PC-9 (cell line): ENCODE measurements at regions not wholly inside any gene's neighbourhood (a gene's known extent, or its start where the extent isn't known, plus 50 kb on each side); places are given as distances from the start of the nearest gene placed in this dataset.

ENCODE experiments used
- BruUV-seq: library from RNA; stranded (reverse); fragments of 400-500 nt; replicated peaks from 2 replicates; lab custom pipeline; 2021; lab: Mats Ljungman, UMichigan
- CTCF ChIA-PET: fragments of 300-600 bp; sonication (Branson Sonifier 250); formaldehyde crosslinking; loops from one replicate; lab custom pipeline; 2022; ENCODE audit warnings: antibody characterized with exemption; lab: Charles Lee
- POLR2A ChIA-PET: fragments of 300-600 bp; sonication (Branson Sonifier 250); formaldehyde crosslinking; loops from one replicate; lab custom pipeline; 2022; ENCODE audit warnings: antibody characterized with exemption; ENCODE audit not compliant: unreplicated experiment; lab: Charles Lee
- DNase-seq, 2 experiments: peaks; one replicate each; pipeline versions ENCODE4 v3.0.0 to v3.0.0-alpha.2; 2015 to 2022; ENCODE audit warnings: mixed read lengths in 1 of 2
- H2AFZ ChIP-seq: fragments of 200-600 bp; sonication (generic); 2 replicates; pipeline ENCODE4 v1.8.1; 2017; ENCODE audit warnings: antibody characterized with exemption
- H3F3A ChIP-seq: fragments of 200-600 bp; sonication (generic); 2 replicates; pipeline ENCODE4 v1.8.1; 2017; ENCODE audit warnings: antibody characterized with exemption, mild to moderate bottlenecking, low read depth; ENCODE audit not compliant: insufficient read depth
- H3K27ac ChIP-seq: fragments of 200-600 bp; sonication (generic); 2 replicates; pipeline ENCODE4 v1.6.1; 2016; ENCODE audit warnings: mixed run types
- H3K27me3 ChIP-seq: fragments of 200-600 bp; sonication (generic); 2 replicates; pipeline ENCODE4 v1.6.1; 2016; ENCODE audit warnings: low read depth, mixed run types; ENCODE audit not compliant: insufficient read depth
- H3K36me3 ChIP-seq: fragments of 200-600 bp; sonication (generic); 2 replicates; pipeline ENCODE4 v1.6.1; 2016; ENCODE audit warnings: low read depth, mixed run types
- H3K4me1 ChIP-seq: fragments of 200-600 bp; sonication (generic); replicated peaks from 2 replicates; pipeline ENCODE4 v1.6.1; 2016; ENCODE audit warnings: mixed run types; ENCODE audit not compliant: insufficient read depth
- H3K4me2 ChIP-seq: fragments of 200-600 bp; sonication (generic); 2 replicates; pipeline ENCODE4 v1.6.1; 2017; ENCODE audit warnings: mixed run types
- H3K4me3 ChIP-seq: fragments of 200-600 bp; sonication (generic); 2 replicates; pipeline ENCODE4 v1.6.1; 2016; ENCODE audit warnings: mixed run types
- H3K79me2 ChIP-seq: fragments of 200-600 bp; sonication (generic); 2 replicates; pipeline ENCODE4 v1.6.1; 2017; ENCODE audit warnings: low read depth, mixed run types
- H3K9me2 ChIP-seq: fragments of 200-600 bp; sonication (generic); 2 replicates; pipeline ENCODE4 v1.8.1; 2017; ENCODE audit warnings: mild to moderate bottlenecking; ENCODE audit not compliant: insufficient read depth
- H3K9me3 ChIP-seq: fragments of 200-600 bp; sonication (generic); 2 replicates; pipeline ENCODE4 v1.8.1; 2016; ENCODE audit warnings: low read depth; ENCODE audit not compliant: insufficient read depth
- H4K20me1 ChIP-seq: fragments of 200-600 bp; sonication (generic); 2 replicates; pipeline ENCODE4 v1.8.1; 2017; ENCODE audit not compliant: insufficient read depth
- CTCF ChIP-seq: fragments of 200-600 bp; sonication (generic); conservative IDR thresholded peaks from 2 replicates; pipeline ENCODE4 v1.6.1; 2017; ENCODE audit warnings: mixed run types, antibody characterized with exemption, mild to moderate bottlenecking, moderate library complexity
- EZH2 ChIP-seq: fragments of 200-600 bp; sonication (generic); IDR thresholded peaks from 2 replicates; pipeline ENCODE4 v1.8.0; 2017; ENCODE audit warnings: antibody characterized with exemption, low read depth
- intact Hi-C: fragments of 100-400 bp; cut with micrococcal nuclease; formaldehyde crosslinking; loops from one replicate; pipeline ENCODE4 v1.10.0; 2022; ENCODE audit not compliant: unreplicated experiment

- Histone ChIP-seq H3K4me1 (no peaks in the 10 kb centered on the region), H4K20me1 (no peaks in the 10 kb centered on the region), H3K4me3 (no peak overlapping the region), H3K9me2 (no peaks in the 10 kb centered on the region; the same call in 1 of the 2 replicates), H2AFZ (no peak overlapping the region), H3K79me2 (no peaks in the 10 kb centered on the region), H3K36me3 (no peaks in the 10 kb centered on the region), H3K27ac (no peak overlapping the region), H3K4me2 (no peak overlapping the region), H3K9me3 (no peaks in the 10 kb centered on the region), H3F3A (no peaks in the 10 kb centered on the region), H3K27me3 (no peaks in the 10 kb centered on the region)
- CTCF ChIA-PET: interaction anchor here (0.5 to 1.2 kb wide), 3 partner anchors 10 to 1264 kb away, joined by 3 to 7 read pairs (median 5); no protein-coding TSS in a partner anchor
- BruUV-seq: no TSS peak
- peak in 1 of 2 experiments; percentile 37 for DNase-seq
- intact Hi-C loops: loop anchor here (1.0 to 10.0 kb wide), 5 partner anchors 134 to 1262 kb away; no protein-coding TSS in a partner anchor
- TF ChIP-seq CTCF: peak; percentile 83
- TF ChIP-seq EZH2: no peak
- POLR2A ChIA-PET: interaction anchor here (0.6 kb wide), 2 partner anchors 355 to 740 kb away, joined by 5 to 7 read pairs; no protein-coding TSS in a partner anchor
These were observed 105.1 kb upstream of the TMEM260 start for GRCh38 chr14:56474419-56475022.

GRCh38 chr14:56482310-56482911 lies 97.2 kb upstream of the TMEM260 start:
- no peaks in the 10 kb centered on the region; the same call in 1 of the 2 replicates for H3K9me2 ChIP-seq
- CTCF ChIA-PET: interaction anchor here (0.5 to 0.7 kb wide), 4 partner anchors 20 to 1044 kb away, joined by 3 to 7 read pairs (median 4); no protein-coding TSS in a partner anchor
- H3K4me1 ChIP-seq: no peaks in the 10 kb centered on the region
- POLR2A ChIA-PET: no interaction called here
- BruUV-seq: no TSS peak
- no peak overlapping the region for H3K4me3 ChIP-seq
- H3K27me3 ChIP-seq: no peaks in the 10 kb centered on the region
- intact Hi-C loops: no loop called here
- H3K4me2 ChIP-seq: no peak overlapping the region
- H3K36me3 ChIP-seq: no peaks in the 10 kb centered on the region
- no peak overlapping the region for H2AFZ ChIP-seq
- no peaks in the 10 kb centered on the region for H3F3A ChIP-seq
- peak in 1 of 2 experiments; percentile 15 for DNase-seq
- H3K79me2 ChIP-seq: no peaks in the 10 kb centered on the region
- no peak for TF ChIP-seq EZH2
- TF ChIP-seq CTCF: 0 out of 2 replicates have a peak, but pooled peaks have one; percentile 18
- H3K9me3 ChIP-seq: no peaks in the 10 kb centered on the region
- H3K27ac ChIP-seq: no peak overlapping the region
- no peaks in the 10 kb centered on the region for H4K20me1 ChIP-seq

GRCh38 chr14:56487090-56487667 lies 92.4 kb upstream of the TMEM260 start:
- Histone ChIP-seq H3K79me2 (no peaks in the 10 kb centered on the region), H3K4me2 (no peak overlapping the region), H3K27ac (no peak overlapping the region), H4K20me1 (no peaks in the 10 kb centered on the region), H3K9me2 (no peaks in the 10 kb centered on the region), H3K36me3 (no peaks in the 10 kb centered on the region), H3K4me1 (no peaks in the 10 kb centered on the region), H3K4me3 (no peak overlapping the region), H2AFZ (no peak overlapping the region), H3K9me3 (no peaks in the 10 kb centered on the region), H3K27me3 (no peaks in the 10 kb centered on the region), H3F3A (no peaks in the 10 kb centered on the region)
- CTCF ChIA-PET: interaction anchor here (1.0 kb wide), 1 partner anchor 846 kb away, joined by 3 read pairs; no protein-coding TSS in a partner anchor
- no TSS peak for BruUV-seq
- TF ChIP-seq CTCF: peak; percentile 59
- no peak for TF ChIP-seq EZH2
- POLR2A ChIA-PET: interaction anchor here (0.5 to 0.7 kb wide), 2 partner anchors 9 to 1102 kb away, joined by 3 to 7 read pairs; no protein-coding TSS in a partner anchor
- no peak for DNase-seq
- intact Hi-C loops: no loop called here
